Astrocyte (in vitro differentiated cells and primary cell): ENCODE measurements at regions not wholly inside any gene's neighbourhood (a gene's known extent, or its start where the extent isn't known, plus 50 kb on each side); places are given as distances from the start of the nearest gene placed in this dataset.

Experiments used
- DNase-seq: peaks from one replicate; pipeline ENCODE4 v3.0.0-alpha.2; 2010; ENCODE audit warnings: low read depth
- FAIRE-seq: peaks from 2 replicates; lab custom pipeline; 2011; peaks lifted over from hg19 to GRCh38; lab: Jason Lieb, UNC
- H2AFZ ChIP-seq: 2 replicates; pipeline ENCODE4 v1.6.0; 2012; ENCODE audit warnings: low read depth, low read length, inconsistent platforms
- H3K27ac ChIP-seq: 2 replicates; pipeline ENCODE4 v1.5.1; 2011; ENCODE audit warnings: low read depth, low read length, inconsistent platforms
- H3K27me3 ChIP-seq: 2 replicates; pipeline ENCODE4 v1.6.0; 2011; ENCODE audit warnings: low read length, inconsistent platforms; ENCODE audit not compliant: insufficient read depth
- H3K36me3 ChIP-seq: 2 replicates; pipeline ENCODE4 v1.5.1; 2011; ENCODE audit warnings: low read length, inconsistent platforms; ENCODE audit not compliant: insufficient read depth
- H3K4me1 ChIP-seq: 2 replicates; pipeline ENCODE4 v1.5.1; 2011; ENCODE audit warnings: low read length, inconsistent platforms; ENCODE audit not compliant: insufficient read depth
- H3K4me2 ChIP-seq: 2 replicates; pipeline ENCODE4 v1.6.0; 2012; ENCODE audit warnings: low read length, inconsistent platforms
- H3K4me3 ChIP-seq: 2 replicates; pipeline ENCODE4 v1.5.1; 2011; ENCODE audit warnings: low read depth, mild to moderate bottlenecking, low read length, inconsistent platforms; ENCODE audit not compliant: insufficient read depth
- H3K79me2 ChIP-seq: 2 replicates; pipeline ENCODE4 v1.6.0; 2012; ENCODE audit warnings: mild to moderate bottlenecking, low read length, inconsistent platforms; ENCODE audit not compliant: insufficient read depth
- H3K9ac ChIP-seq: 2 replicates; pipeline ENCODE4 v1.6.0; 2012; ENCODE audit warnings: mild to moderate bottlenecking, low read length, inconsistent platforms
- H3K9me3 ChIP-seq: 2 replicates; pipeline ENCODE4 v1.5.1; 2012; ENCODE audit warnings: low read depth, mild to moderate bottlenecking, low read length, inconsistent platforms; ENCODE audit not compliant: insufficient read depth
- H4K20me1 ChIP-seq: 2 replicates; pipeline ENCODE4 v1.6.0; 2012; ENCODE audit warnings: low read length, inconsistent platforms; ENCODE audit not compliant: insufficient read depth
- H3K27ac Mint-ChIP-seq: one replicate; pipeline ENCODE4 v1.8.0; 2021; ENCODE audit warnings: mild to moderate bottlenecking, mixed read lengths; ENCODE audit not compliant: unreplicated experiment
- H3K27me3 Mint-ChIP-seq: one replicate; pipeline ENCODE4 v1.8.0; 2021; ENCODE audit warnings: low read depth, mixed read lengths; ENCODE audit not compliant: unreplicated experiment
- H3K36me3 Mint-ChIP-seq: one replicate; pipeline ENCODE4 v1.8.0; 2021; ENCODE audit warnings: low read depth, mixed read lengths; ENCODE audit not compliant: unreplicated experiment
- H3K4me1 Mint-ChIP-seq: one replicate; pipeline ENCODE4 v1.8.0; 2021; ENCODE audit warnings: low read depth, mixed read lengths; ENCODE audit not compliant: unreplicated experiment
- H3K4me3 Mint-ChIP-seq: one replicate; pipeline ENCODE4 v1.8.0; 2021; ENCODE audit warnings: mild to moderate bottlenecking, moderate library complexity, mixed read lengths; ENCODE audit not compliant: unreplicated experiment
- H3K9me3 Mint-ChIP-seq: one replicate; pipeline ENCODE4 v1.8.0; 2021; ENCODE audit warnings: mild to moderate bottlenecking, mixed read lengths; ENCODE audit not compliant: unreplicated experiment
- CTCF ChIP-seq: IDR thresholded peaks from 2 replicates; pipeline ENCODE4 v1.5.1; 2011; ENCODE audit warnings: low read depth, mild to moderate bottlenecking, inconsistent platforms, low read length, moderate library complexity; ENCODE audit not compliant: insufficient read depth
- EZH2 ChIP-seq: IDR thresholded peaks from 2 replicates; pipeline ENCODE4 v1.6.1; 2012; ENCODE audit warnings: mild to moderate bottlenecking, low read length, inconsistent platforms; ENCODE audit not compliant: insufficient read depth

- H3K27me3 Mint-ChIP-seq: no peaks in the 10 kb centered on the region
- FAIRE-seq (no peak), DNase-seq (no peak)
- H3K4me1 Mint-ChIP-seq: peaks cover 8% of the 10 kb centered on the region
- H3K27ac Mint-ChIP-seq: no peak overlapping the region
- Histone ChIP-seq H3K9me3 (no peaks in the 10 kb centered on the region), H3K79me2 (no peaks in the 10 kb centered on the region), H3K27ac (no peak overlapping the region), H3K9ac (no peak overlapping the region), H3K36me3 (no peaks in the 10 kb centered on the region), H2AFZ (no peak overlapping the region), H3K4me2 (no peak overlapping the region), H4K20me1 (no peaks in the 10 kb centered on the region), H3K27me3 (no peaks in the 10 kb centered on the region), H3K4me3 (no peak overlapping the region), H3K4me1 (peaks cover 17% of the 10 kb centered on the region)
- TF ChIP-seq CTCF (no peak), EZH2 (no peak)
- H3K9me3 Mint-ChIP-seq: peaks cover 7% of the 10 kb centered on the region
- no peak overlapping the region for H3K4me3 Mint-ChIP-seq
- no peaks in the 10 kb centered on the region for H3K36me3 Mint-ChIP-seq
Observed at GRCh38 chr6:134415194-134415593, 97.3 kb upstream of the SGK1 start.

- H3K9ac ChIP-seq: no peak overlapping the region
- no peaks in the 10 kb centered on the region for H3K36me3 ChIP-seq
- no peaks in the 10 kb centered on the region for H3K79me2 ChIP-seq
- no peaks in the 10 kb centered on the region for H3K9me3 ChIP-seq
- no peak overlapping the region for H2AFZ ChIP-seq
- peaks cover 7% of the 10 kb centered on the region for H3K9me3 Mint-ChIP-seq
- H3K4me3 Mint-ChIP-seq: no peak overlapping the region
- H3K4me3 ChIP-seq: no peak overlapping the region
- H3K27ac Mint-ChIP-seq: no peak overlapping the region
- DNase-seq (no peak), FAIRE-seq (no peak)
- TF ChIP-seq EZH2: no peak
- TF ChIP-seq CTCF: no peak
- H3K36me3 Mint-ChIP-seq: no peaks in the 10 kb centered on the region
- no peaks in the 10 kb centered on the region for H3K27me3 ChIP-seq
- H4K20me1 ChIP-seq: no peaks in the 10 kb centered on the region
- peaks cover 8% of the 10 kb centered on the region for H3K4me1 Mint-ChIP-seq
- no peaks in the 10 kb centered on the region for H3K27me3 Mint-ChIP-seq
- no peak overlapping the region for H3K4me2 ChIP-seq
- peaks cover 13% of the 10 kb centered on the region for H3K4me1 ChIP-seq
- no peak overlapping the region for H3K27ac ChIP-seq
Observed at GRCh38 chr6:134414793-134415192, 96.9 kb upstream of the SGK1 start.

- Histone ChIP-seq H2AFZ (no peak overlapping the region), H3K9me3 (no peaks in the 10 kb centered on the region), H3K36me3 (no peaks in the 10 kb centered on the region), H3K4me2 (no peak overlapping the region), H3K27ac (no peak overlapping the region), H3K79me2 (no peaks in the 10 kb centered on the region), H3K4me1 (peaks cover 5% of the 10 kb centered on the region), H3K9ac (no peak overlapping the region), H3K4me3 (no peak overlapping the region), H4K20me1 (no peaks in the 10 kb centered on the region), H3K27me3 (no peaks in the 10 kb centered on the region)
- Mint-ChIP-seq H3K4me3 (no peak overlapping the region), H3K4me1 (peaks cover 4% of the 10 kb centered on the region), H3K27ac (no peak overlapping the region), H3K36me3 (no peaks in the 10 kb centered on the region), H3K27me3 (no peaks in the 10 kb centered on the region), H3K9me3 (peaks cover 7% of the 10 kb centered on the region)
- TF ChIP-seq CTCF: no peak
- TF ChIP-seq EZH2: no peak
- no peak for DNase-seq
- FAIRE-seq: no peak
Observed at GRCh38 chr6:134413241-134413643, 95.3 kb upstream of the SGK1 start.
